ENCODE measurements at regions not wholly inside any gene's neighbourhood (a gene's known extent, or its start where the extent isn't known, plus 50 kb on each side); places are given as distances from the start of the nearest gene placed in this dataset.

GRCh38 chr18:60044290-60045006, 144.7 kb downstream of the PMAIP1 start:
- DNase-seq (ENCODE audit: low spot score in 2 of 2), result no peak
- H3K4me3 ChIP-seq (ENCODE audit: low read depth, poor library complexity, severe bottlenecking), result no peak overlapping the region
- intact Hi-C loops (cut with DNase I; ENCODE audit: low total_unique reads), result no loop called here
- TF ChIP-seq CTCF (IDR thresholded peaks at IDR 0.05) (no peak), POLR2A (IDR thresholded peaks at IDR 0.05) (no peak)
- 83 to 84% methylated on average over 2 of the region's 2 CpGs for WGBS, 2 donors

- intact Hi-C loops (cut with DNase I; ENCODE audit: low total_unique reads), result no loop called here
- no peak for DNase-seq (ENCODE audit: low spot score in 2 of 2)
- 86% methylated on average over 1 of the region's 1 CpG for WGBS, 2 donors
- H3K4me3 ChIP-seq (ENCODE audit: low read depth, poor library complexity, severe bottlenecking), result no peak overlapping the region
- TF ChIP-seq POLR2A (IDR thresholded peaks at IDR 0.05), result no peak
- TF ChIP-seq CTCF (IDR thresholded peaks at IDR 0.05), result no peak
Measured at GRCh38 chr18:60040971-60041370, 141.2 kb downstream of the PMAIP1 start.

GRCh38 chr18:60038731-60039130, 138.9 kb downstream of the PMAIP1 start:
- no peak overlapping the region for H3K4me3 ChIP-seq (ENCODE audit: low read depth, poor library complexity, severe bottlenecking)
- intact Hi-C loops (cut with DNase I; ENCODE audit: low total_unique reads), result no loop called here
- no peak for DNase-seq (ENCODE audit: low spot score in 2 of 2)
- TF ChIP-seq POLR2A (IDR thresholded peaks at IDR 0.05), result no peak
- no peak for TF ChIP-seq CTCF (IDR thresholded peaks at IDR 0.05)

GRCh38 chr18:60027397-60027796, 127.6 kb downstream of the PMAIP1 start:
- intact Hi-C loops (cut with DNase I; ENCODE audit: low total_unique reads), result no loop called here
- no peak overlapping the region for H3K4me3 ChIP-seq (ENCODE audit: low read depth, poor library complexity, severe bottlenecking)
- WGBS, 2 donors, result 68 to 78% methylated on average over 2 of the region's 2 CpGs
- TF ChIP-seq POLR2A (IDR thresholded peaks at IDR 0.05) (no peak), CTCF (IDR thresholded peaks at IDR 0.05) (no peak)
- DNase-seq (ENCODE audit: low spot score in 2 of 2), result no peak

- TF ChIP-seq POLR2A (IDR thresholded peaks at IDR 0.05) (no peak), CTCF (IDR thresholded peaks at IDR 0.05) (no peak)
- intact Hi-C loops (cut with DNase I; ENCODE audit: low total_unique reads), result no loop called here
- no peak overlapping the region for H3K4me3 ChIP-seq (ENCODE audit: low read depth, poor library complexity, severe bottlenecking)
- no peak for DNase-seq (ENCODE audit: low spot score in 2 of 2)
Measured at GRCh38 chr18:60024857-60025256, 125.1 kb downstream of the PMAIP1 start.

- 51 to 52% methylated on average over 3 of the region's 3 CpGs for WGBS, 2 donors
- intact Hi-C loops (cut with DNase I; ENCODE audit: low total_unique reads), result no loop called here
- no peak overlapping the region for H3K4me3 ChIP-seq (ENCODE audit: low read depth, poor library complexity, severe bottlenecking)
- no peak for DNase-seq (ENCODE audit: low spot score in 2 of 2)
- TF ChIP-seq CTCF (IDR thresholded peaks at IDR 0.05) (no peak), POLR2A (IDR thresholded peaks at IDR 0.05) (no peak)
Measured at GRCh38 chr18:60024345-60024744, 124.5 kb downstream of the PMAIP1 start.

All from lower leg skin (tissue), 4 donors.